ENCODE measurements at regions not wholly inside any gene's neighbourhood (a gene's known extent, or its start where the extent isn't known, plus 50 kb on each side); places are given as distances from the start of the nearest gene placed in this dataset.

DNA sequence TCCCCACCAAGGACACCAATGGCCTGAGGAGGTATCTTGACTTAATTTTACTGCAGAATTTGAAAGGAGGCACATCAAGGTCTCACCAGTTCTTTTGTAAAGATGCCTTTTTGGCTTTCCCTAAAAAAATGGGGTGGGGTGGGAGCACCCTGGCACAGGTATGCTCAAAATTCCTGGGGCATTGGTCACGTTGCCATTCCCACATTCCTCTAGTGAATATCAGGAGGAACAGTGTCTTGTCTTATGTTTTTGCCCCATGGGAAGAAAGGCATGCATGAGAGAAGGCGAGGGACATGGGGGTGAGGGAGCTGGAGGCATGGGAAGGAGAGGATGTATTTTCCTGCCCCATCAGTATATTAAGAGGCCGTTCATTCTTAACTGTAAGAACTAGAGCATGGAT is 275.3 kb downstream of the CMPK2 start:
- no peaks in the 10 kb centered on the region for H3K9me3 ChIP-seq
- 60 to 62% methylated on average over 3 of the region's 3 CpGs for WGBS, 2 donors
- no peak for DNase-seq
- TF ChIP-seq, protein P1, sequence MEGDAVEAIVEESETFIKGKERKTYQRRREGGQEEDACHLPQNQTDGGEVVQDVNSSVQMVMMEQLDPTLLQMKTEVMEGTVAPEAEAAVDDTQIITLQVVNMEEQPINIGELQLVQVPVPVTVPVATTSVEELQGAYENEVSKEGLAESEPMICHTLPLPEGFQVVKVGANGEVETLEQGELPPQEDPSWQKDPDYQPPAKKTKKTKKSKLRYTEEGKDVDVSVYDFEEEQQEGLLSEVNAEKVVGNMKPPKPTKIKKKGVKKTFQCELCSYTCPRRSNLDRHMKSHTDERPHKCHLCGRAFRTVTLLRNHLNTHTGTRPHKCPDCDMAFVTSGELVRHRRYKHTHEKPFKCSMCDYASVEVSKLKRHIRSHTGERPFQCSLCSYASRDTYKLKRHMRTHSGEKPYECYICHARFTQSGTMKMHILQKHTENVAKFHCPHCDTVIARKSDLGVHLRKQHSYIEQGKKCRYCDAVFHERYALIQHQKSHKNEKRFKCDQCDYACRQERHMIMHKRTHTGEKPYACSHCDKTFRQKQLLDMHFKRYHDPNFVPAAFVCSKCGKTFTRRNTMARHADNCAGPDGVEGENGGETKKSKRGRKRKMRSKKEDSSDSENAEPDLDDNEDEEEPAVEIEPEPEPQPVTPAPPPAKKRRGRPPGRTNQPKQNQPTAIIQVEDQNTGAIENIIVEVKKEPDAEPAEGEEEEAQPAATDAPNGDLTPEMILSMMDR (IDR thresholded peaks at IDR 0.05) = no peak
- no peak for TF ChIP-seq POLR2A (IDR thresholded peaks at IDR 0.05)
- no peaks in the 10 kb centered on the region for H3K4me1 ChIP-seq
- no peak overlapping the region for H3K27ac ChIP-seq
- H3K36me3 ChIP-seq = no peaks in the 10 kb centered on the region
- H3K27me3 ChIP-seq = no peaks in the 10 kb centered on the region
- intact Hi-C loops (cut with DNase I) = no loop called here
- no peak overlapping the region for H3K4me3 ChIP-seq

DNA sequence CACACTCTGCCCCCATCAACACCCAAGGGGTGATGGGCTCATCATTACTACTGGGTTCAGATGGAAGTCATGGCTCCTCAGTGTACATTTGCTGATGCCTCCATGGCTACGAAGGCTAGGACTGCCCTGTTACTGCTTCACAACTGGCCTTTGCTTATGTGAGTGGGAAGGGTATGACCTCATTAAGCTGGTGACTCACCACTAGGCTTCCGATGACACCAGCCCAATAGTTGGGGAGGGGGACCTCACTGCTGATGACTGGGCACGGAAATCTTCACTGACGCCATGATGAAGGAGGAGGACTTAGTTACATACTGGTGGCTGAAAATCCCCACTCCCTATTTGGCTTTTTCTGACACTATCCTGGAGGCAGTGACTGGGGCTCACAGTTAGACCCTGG is 263.2 kb downstream of the CMPK2 start:
- DNase-seq = no peak
- no peaks in the 10 kb centered on the region for H3K4me1 ChIP-seq
- H3K27me3 ChIP-seq = no peaks in the 10 kb centered on the region
- no peak overlapping the region for H3K27ac ChIP-seq
- intact Hi-C loops (cut with DNase I) = no loop called here
- 94 to 96% methylated on average over 4 of the region's 4 CpGs for WGBS, 2 donors
- no peaks in the 10 kb centered on the region for H3K36me3 ChIP-seq
- TF ChIP-seq, protein P1 (IDR thresholded peaks at IDR 0.05) = no peak
- TF ChIP-seq POLR2A (IDR thresholded peaks at IDR 0.05) = no peak
- H3K9me3 ChIP-seq = no peaks in the 10 kb centered on the region
- no peak overlapping the region for H3K4me3 ChIP-seq

DNA sequence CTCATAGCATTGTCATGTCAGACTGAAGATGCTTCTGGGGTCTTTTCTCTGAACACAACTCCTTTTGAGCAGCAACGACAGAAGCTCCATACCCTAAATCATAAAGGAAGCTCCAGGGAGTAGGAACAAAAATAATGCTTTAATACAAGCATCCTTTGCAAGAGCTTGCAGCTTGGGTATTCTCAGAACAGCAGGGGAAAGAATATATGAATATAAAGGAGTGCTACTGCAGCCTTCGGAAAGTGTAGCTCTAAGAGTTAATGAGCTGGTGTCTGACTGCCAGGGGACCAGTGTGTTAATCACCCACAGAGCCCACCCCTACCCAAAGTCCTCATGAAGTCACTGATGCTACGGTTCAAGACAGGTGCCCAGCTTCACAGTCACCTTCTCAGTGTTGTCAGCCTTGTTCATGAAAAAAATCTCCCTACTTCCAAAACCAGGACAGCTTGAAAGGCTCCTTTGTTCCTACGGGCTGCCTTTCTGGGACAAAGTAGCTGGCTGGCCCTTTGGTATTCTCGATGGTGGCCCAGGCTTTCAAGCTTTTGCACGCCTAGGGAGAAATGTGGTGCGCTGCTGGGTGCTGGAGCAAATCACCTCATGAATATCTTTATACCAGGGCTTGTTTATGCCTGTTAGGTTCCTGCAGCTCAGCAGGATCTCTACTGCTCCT is 259.7 kb downstream of the CMPK2 start:
- Histone ChIP-seq H3K4me1 (no peaks in the 10 kb centered on the region), H3K36me3 (no peaks in the 10 kb centered on the region), H3K27ac (no peak overlapping the region), H3K9me3 (no peaks in the 10 kb centered on the region), H3K4me3 (no peak overlapping the region), H3K27me3 (no peaks in the 10 kb centered on the region)
- intact Hi-C loops (cut with DNase I) = no loop called here
- no peak for TF ChIP-seq POLR2A (IDR thresholded peaks at IDR 0.05)
- TF ChIP-seq, protein P1 (IDR thresholded peaks at IDR 0.05) = no peak
- WGBS, 2 donors = 50 to 55% methylated on average over 5 to 6 of the region's 7 CpGs
- no peak for DNase-seq

DNA sequence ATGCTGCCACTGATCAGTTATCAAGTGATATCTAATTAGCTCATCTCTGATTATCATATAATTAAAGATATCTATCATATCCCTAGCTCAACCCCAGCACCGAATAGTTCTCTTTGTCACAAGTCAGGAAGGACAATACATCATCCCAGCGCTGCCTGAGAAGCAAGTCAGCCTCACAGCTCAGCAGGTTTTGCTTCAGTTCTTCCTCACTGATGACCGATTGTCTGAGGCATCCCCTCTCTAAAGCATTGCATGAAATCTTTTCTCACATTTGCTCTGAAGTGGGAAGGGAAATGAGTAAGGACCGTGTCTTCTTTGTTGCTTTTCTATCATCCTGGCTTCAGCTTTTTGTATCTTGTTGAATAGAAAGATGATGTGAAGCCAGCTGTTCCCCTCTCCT is 247.9 kb downstream of the CMPK2 start:
- DNase-seq = no peak
- intact Hi-C loops (cut with DNase I) = no loop called here
- TF ChIP-seq, protein P1 (IDR thresholded peaks at IDR 0.05) = no peak
- no peak for TF ChIP-seq POLR2A (IDR thresholded peaks at IDR 0.05)
- WGBS, 2 donors = 63 to 74% methylated on average over 4 of the region's 4 CpGs
- no peaks in the 10 kb centered on the region for H3K36me3 ChIP-seq
- no peak overlapping the region for H3K27ac ChIP-seq
- peaks cover 0 to 12% (median 8%) of the 10 kb centered on the region in 3 donors for H3K9me3 ChIP-seq
- H3K27me3 ChIP-seq = no peaks in the 10 kb centered on the region
- no peak overlapping the region for H3K4me3 ChIP-seq
- H3K4me1 ChIP-seq = no peaks in the 10 kb centered on the region

DNA sequence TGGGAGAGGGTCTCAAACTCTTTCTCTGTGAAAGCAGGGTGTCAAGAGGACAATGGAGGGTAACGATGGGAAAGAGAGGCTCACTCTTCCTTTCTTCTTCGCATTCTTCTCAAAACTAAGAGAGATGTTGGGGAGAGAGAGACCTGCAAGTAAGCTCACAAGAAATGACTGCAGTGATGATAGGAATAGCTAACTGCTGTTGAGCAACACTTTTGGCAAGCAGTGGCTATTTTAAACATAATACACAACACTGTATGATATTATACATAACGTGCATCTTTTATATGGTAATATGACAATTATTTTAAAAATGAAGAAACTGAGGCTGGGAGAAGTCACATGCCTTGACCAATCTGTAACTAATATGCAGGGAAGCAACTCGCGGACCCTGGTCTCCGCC is 247.5 kb downstream of the CMPK2 start:
- WGBS, 2 donors = 76 to 86% methylated on average over 5 to 6 of the region's 6 CpGs
- no peak for DNase-seq
- H3K27me3 ChIP-seq = no peaks in the 10 kb centered on the region

More for the DNA sequence above, 247.5 kb downstream of the CMPK2 start:
- H3K4me1 ChIP-seq = no peaks in the 10 kb centered on the region
- TF ChIP-seq POLR2A (IDR thresholded peaks at IDR 0.05) = no peak
- TF ChIP-seq, protein P1 (IDR thresholded peaks at IDR 0.05) = no peak
- H3K27ac ChIP-seq = no peak overlapping the region
- intact Hi-C loops (cut with DNase I) = no loop called here
- no peak overlapping the region for H3K4me3 ChIP-seq
- H3K9me3 ChIP-seq = peaks cover 0 to 9% (median 4%) of the 10 kb centered on the region in 3 donors
- no peaks in the 10 kb centered on the region for H3K36me3 ChIP-seq

All from esophagus squamous epithelium (tissue), 5 donors.